ENCODE measurements at regions not wholly inside any gene's neighbourhood (a gene's known extent, or its start where the extent isn't known, plus 50 kb on each side); places are given as distances from the start of the nearest gene placed in this dataset.

DNA sequence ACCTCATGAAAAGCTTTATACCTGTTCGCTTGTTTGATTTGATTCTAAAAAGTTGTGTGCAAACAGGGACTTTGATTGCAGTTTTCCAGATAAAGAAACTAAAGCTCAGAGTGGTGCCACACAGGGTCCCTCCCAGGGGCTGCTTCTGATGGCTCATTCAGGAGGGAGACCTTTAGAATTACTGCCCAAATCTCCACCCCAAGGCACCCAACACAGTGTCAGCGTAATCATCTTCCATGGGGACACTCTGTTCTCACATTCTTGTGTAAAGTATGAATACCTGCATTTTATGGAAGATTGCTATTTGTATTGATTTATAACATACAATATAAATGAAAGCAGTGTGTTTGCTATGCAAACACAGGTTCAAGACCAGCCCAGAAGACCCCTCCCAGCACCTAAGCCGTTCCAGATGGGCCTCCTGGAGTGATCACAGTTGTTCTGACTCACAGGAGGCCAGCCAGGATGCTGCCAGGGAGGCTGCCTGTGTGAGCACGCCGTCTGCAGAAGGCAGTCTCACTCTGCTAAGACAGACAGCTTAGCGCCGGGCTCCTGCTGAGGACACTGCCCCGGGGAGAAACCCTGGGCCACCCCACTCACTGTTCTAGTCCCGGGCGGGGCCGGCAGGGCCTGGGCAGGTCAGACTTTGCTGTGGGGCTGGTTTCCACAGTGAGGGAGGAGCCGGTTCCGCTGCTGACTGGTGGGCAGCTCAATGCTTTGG lies 185.6 kb downstream of the FAM43A start:
- ATAC-seq (peak; percentile 76), DNase-seq (ENCODE audit: low spot score) (peak; percentile 10)
- H3K36me3 ChIP-seq (ENCODE audit: insufficient read depth): no peaks in the 10 kb centered on the region
- no peak overlapping the region for H3K4me2 ChIP-seq
- no peak overlapping the region for H3K4me3 ChIP-seq
- H3K4me1 ChIP-seq (ENCODE audit: insufficient read depth): peaks cover 18% of the 10 kb centered on the region
- Mint-ChIP-seq H3K4me1 (peaks cover 24% of the 10 kb centered on the region), H3K27ac (no peak overlapping the region), H3K4me3 (no peak overlapping the region), H3K27me3 (ENCODE audit: insufficient read depth, low read depth, poor library complexity) (no peaks in the 10 kb centered on the region), H3K9me3 (no peaks in the 10 kb centered on the region; the same call in 2 of the 3 replicates), H3K36me3 (ENCODE audit: low read depth) (no peaks in the 10 kb centered on the region)
- H3K9me2 ChIP-seq (ENCODE audit: insufficient read depth): 0 out of 2 replicates have a peak, but pooled peaks cover 4% of the 10 kb centered on the region
- H3K79me2 ChIP-seq (replicated peaks; ENCODE audit: insufficient read depth): no peaks in the 10 kb centered on the region
- no peak overlapping the region for H3K27ac ChIP-seq (ENCODE audit: low read depth)
- H3K27me3 ChIP-seq (ENCODE audit: insufficient read depth): no peaks in the 10 kb centered on the region
- no peaks in the 10 kb centered on the region for H4K20me1 ChIP-seq (replicated peaks; ENCODE audit: insufficient read depth)
- TF ChIP-seq POLR2AphosphoS5 (IDR thresholded peaks at IDR 0.05; ENCODE audit: low read depth) (no peak), ETS1 (IDR thresholded peaks at IDR 0.05) (no peak), REST (IDR thresholded peaks at IDR 0.05; ENCODE audit: unreplicated experiment) (no peak), NANOG (IDR thresholded peaks at IDR 0.05; ENCODE audit: borderline replicate concordance) (no peak), EZH2 (IDR thresholded peaks at IDR 0.05; ENCODE audit: low read depth, unreplicated experiment) (no peak), ZNF331 (CRISPR knock-in tag; IDR thresholded peaks at IDR 0.05; ENCODE audit: low read depth) (no peak)
- TF ChIP-seq, protein P1, sequence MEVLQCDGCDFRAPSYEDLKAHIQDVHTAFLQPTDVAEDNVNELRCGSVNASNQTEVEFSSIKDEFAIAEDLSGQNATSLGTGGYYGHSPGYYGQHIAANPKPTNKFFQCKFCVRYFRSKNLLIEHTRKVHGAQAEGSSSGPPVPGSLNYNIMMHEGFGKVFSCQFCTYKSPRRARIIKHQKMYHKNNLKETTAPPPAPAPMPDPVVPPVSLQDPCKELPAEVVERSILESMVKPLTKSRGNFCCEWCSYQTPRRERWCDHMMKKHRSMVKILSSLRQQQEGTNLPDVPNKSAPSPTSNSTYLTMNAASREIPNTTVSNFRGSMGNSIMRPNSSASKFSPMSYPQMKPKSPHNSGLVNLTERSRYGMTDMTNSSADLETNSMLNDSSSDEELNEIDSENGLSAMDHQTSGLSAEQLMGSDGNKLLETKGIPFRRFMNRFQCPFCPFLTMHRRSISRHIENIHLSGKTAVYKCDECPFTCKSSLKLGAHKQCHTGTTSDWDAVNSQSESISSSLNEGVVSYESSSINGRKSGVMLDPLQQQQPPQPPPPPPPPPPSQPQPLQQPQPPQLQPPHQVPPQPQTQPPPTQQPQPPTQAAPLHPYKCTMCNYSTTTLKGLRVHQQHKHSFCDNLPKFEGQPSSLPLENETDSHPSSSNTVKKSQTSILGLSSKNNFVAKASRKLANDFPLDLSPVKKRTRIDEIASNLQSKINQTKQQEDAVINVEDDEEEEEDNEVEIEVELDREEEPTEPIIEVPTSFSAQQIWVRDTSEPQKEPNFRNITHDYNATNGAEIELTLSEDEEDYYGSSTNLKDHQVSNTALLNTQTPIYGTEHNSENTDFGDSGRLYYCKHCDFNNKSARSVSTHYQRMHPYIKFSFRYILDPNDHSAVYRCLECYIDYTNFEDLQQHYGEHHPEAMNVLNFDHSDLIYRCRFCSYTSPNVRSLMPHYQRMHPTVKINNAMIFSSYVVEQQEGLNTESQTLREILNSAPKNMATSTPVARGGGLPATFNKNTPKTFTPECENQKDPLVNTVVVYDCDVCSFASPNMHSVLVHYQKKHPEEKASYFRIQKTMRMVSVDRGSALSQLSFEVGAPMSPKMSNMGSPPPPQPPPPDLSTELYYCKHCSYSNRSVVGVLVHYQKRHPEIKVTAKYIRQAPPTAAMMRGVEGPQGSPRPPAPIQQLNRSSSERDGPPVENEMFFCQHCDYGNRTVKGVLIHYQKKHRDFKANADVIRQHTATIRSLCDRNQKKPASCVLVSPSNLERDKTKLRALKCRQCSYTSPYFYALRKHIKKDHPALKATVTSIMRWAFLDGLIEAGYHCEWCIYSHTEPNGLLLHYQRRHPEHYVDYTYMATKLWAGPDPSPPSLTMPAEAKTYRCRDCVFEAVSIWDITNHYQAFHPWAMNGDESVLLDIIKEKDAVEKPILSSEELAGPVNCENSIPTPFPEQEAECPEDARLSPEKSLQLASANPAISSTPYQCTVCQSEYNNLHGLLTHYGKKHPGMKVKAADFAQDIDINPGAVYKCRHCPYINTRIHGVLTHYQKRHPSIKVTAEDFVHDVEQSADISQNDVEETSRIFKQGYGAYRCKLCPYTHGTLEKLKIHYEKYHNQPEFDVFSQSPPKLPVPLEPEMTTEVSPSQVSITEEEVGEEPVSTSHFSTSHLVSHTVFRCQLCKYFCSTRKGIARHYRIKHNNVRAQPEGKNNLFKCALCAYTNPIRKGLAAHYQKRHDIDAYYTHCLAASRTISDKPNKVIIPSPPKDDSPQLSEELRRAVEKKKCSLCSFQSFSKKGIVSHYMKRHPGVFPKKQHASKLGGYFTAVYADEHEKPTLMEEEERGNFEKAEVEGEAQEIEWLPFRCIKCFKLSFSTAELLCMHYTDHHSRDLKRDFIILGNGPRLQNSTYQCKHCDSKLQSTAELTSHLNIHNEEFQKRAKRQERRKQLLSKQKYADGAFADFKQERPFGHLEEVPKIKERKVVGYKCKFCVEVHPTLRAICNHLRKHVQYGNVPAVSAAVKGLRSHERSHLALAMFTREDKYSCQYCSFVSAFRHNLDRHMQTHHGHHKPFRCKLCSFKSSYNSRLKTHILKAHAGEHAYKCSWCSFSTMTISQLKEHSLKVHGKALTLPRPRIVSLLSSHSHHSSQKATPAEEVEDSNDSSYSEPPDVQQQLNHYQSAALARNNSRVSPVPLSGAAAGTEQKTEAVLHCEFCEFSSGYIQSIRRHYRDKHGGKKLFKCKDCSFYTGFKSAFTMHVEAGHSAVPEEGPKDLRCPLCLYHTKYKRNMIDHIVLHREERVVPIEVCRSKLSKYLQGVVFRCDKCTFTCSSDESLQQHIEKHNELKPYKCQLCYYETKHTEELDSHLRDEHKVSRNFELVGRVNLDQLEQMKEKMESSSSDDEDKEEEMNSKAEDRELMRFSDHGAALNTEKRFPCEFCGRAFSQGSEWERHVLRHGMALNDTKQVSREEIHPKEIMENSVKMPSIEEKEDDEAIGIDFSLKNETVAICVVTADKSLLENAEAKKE (CRISPR knock-in tag; IDR thresholded peaks at IDR 0.05): no peak
- no peaks in the 10 kb centered on the region for H3F3A ChIP-seq (replicated peaks; ENCODE audit: low read depth)
- H2AFZ ChIP-seq: no peak overlapping the region

Measured in GM23338 (cell line).